ENCODE measurements at regions not wholly inside any gene's neighbourhood (a gene's known extent, or its start where the extent isn't known, plus 50 kb on each side); places are given as distances from the start of the nearest gene placed in this dataset.

GRCh38 chr7:94274828-94275227, 119.9 kb upstream of the COL1A2 start:
- no peak for DNase-seq (ENCODE audit: low read depth)

GRCh38 chr7:94276027-94276426, 118.7 kb upstream of the COL1A2 start:
- DNase-seq (ENCODE audit: low read depth): no peak

GRCh38 chr7:94276795-94277194, 117.9 kb upstream of the COL1A2 start:
- DNase-seq (ENCODE audit: low read depth): no peak

- DNase-seq (ENCODE audit: low read depth): no peak
Observed at GRCh38 chr7:94277236-94277635, 117.5 kb upstream of the COL1A2 start.

GRCh38 chr7:94280851-94281250, 113.8 kb upstream of the COL1A2 start:
- no peak for DNase-seq (ENCODE audit: low read depth)

GRCh38 chr7:94284104-94284503, 110.6 kb upstream of the COL1A2 start:
- no peak for DNase-seq (ENCODE audit: low read depth)

- DNase-seq (ENCODE audit: low read depth): no peak
Observed at GRCh38 chr7:94286111-94286510, 108.6 kb upstream of the COL1A2 start.

GRCh38 chr7:94288096-94288495, 106.6 kb upstream of the COL1A2 start:
- DNase-seq (ENCODE audit: low read depth): no peak

- DNase-seq (ENCODE audit: low read depth): no peak
Observed at GRCh38 chr7:94289071-94289470, 105.6 kb upstream of the COL1A2 start.

GRCh38 chr7:94294471-94295131, 100.1 kb upstream of the COL1A2 start:
- DNase-seq (ENCODE audit: low read depth): no peak

GRCh38 chr7:94295850-94296249, 98.8 kb upstream of the COL1A2 start:
- no peak for DNase-seq (ENCODE audit: low read depth)

- no peak for DNase-seq (ENCODE audit: low read depth)
Observed at GRCh38 chr7:94296881-94297280, 97.8 kb upstream of the COL1A2 start.

- DNase-seq (ENCODE audit: low read depth): no peak
Observed at GRCh38 chr7:94297397-94297838, 97.3 kb upstream of the COL1A2 start.

GRCh38 chr7:94298943-94299342, 95.8 kb upstream of the COL1A2 start:
- DNase-seq (ENCODE audit: low read depth): no peak

GRCh38 chr7:94300176-94300835, 94.4 kb upstream of the COL1A2 start:
- no peak for DNase-seq (ENCODE audit: low read depth)

- no peak for DNase-seq (ENCODE audit: low read depth)
Observed at GRCh38 chr7:94301024-94301586, 93.6 kb upstream of the COL1A2 start.

- no peak for DNase-seq (ENCODE audit: low read depth)
Observed at GRCh38 chr7:94303118-94303517, 91.6 kb upstream of the COL1A2 start.

- DNase-seq (ENCODE audit: low read depth): no peak
Observed at GRCh38 chr7:94303695-94304094, 91.0 kb upstream of the COL1A2 start.

- DNase-seq (ENCODE audit: low read depth): no peak
Observed at GRCh38 chr7:94304878-94305277, 89.8 kb upstream of the COL1A2 start.

GRCh38 chr7:94305836-94306235, 88.9 kb upstream of the COL1A2 start:
- no peak for DNase-seq (ENCODE audit: low read depth)

GRCh38 chr7:94307399-94308048, 87.2 kb upstream of the COL1A2 start:
- DNase-seq (ENCODE audit: low read depth): no peak

- DNase-seq (ENCODE audit: low read depth): no peak
Observed at GRCh38 chr7:94311515-94311914, 83.2 kb upstream of the COL1A2 start.

- no peak for DNase-seq (ENCODE audit: low read depth)
Observed at GRCh38 chr7:94313926-94314325, 80.8 kb upstream of the COL1A2 start.

Data from stimulated activated CD8-positive, alpha-beta memory T cell treated with anti-CD3 and anti-CD28 coated beads, Interleukin-12 subunit alpha, Interleukin-12 subunit beta, amount 100 ng/mL, for 1 hour (primary cell).